Endothelial cell (in vitro differentiated cells): ENCODE measurements at regions not wholly inside any gene's neighbourhood (a gene's known extent, or its start where the extent isn't known, plus 50 kb on each side); places are given as distances from the start of the nearest gene placed in this dataset.

ENCODE experiments used
- DNase-seq: peaks from one replicate; pipeline ENCODE4 v3.0.0; 2021; ENCODE audit warnings: low spot score
- H3K27ac Mint-ChIP-seq: one replicate; pipeline ENCODE4 v1.8.0; 2021; ENCODE audit warnings: mixed read lengths, inconsistent platforms; ENCODE audit not compliant: unreplicated experiment
- H3K27me3 Mint-ChIP-seq: one replicate; pipeline ENCODE4 v1.8.0; 2021; ENCODE audit warnings: mild to moderate bottlenecking, moderate library complexity, mixed read lengths, inconsistent platforms; ENCODE audit not compliant: unreplicated experiment
- H3K36me3 Mint-ChIP-seq: one replicate; pipeline ENCODE4 v1.8.0; 2021; ENCODE audit warnings: mild to moderate bottlenecking, low read depth, mixed read lengths, inconsistent platforms; ENCODE audit not compliant: unreplicated experiment
- H3K4me1 Mint-ChIP-seq: one replicate; pipeline ENCODE4 v1.8.0; 2021; ENCODE audit warnings: mild to moderate bottlenecking, mixed read lengths, inconsistent platforms; ENCODE audit not compliant: unreplicated experiment
- H3K4me3 Mint-ChIP-seq: one replicate; pipeline ENCODE4 v1.8.0; 2021; ENCODE audit warnings: mild to moderate bottlenecking, mixed read lengths, inconsistent platforms; ENCODE audit not compliant: unreplicated experiment
- H3K9me3 Mint-ChIP-seq: one replicate; pipeline ENCODE4 v1.8.0; 2021; ENCODE audit warnings: mixed read lengths, inconsistent platforms; ENCODE audit not compliant: unreplicated experiment
- CTCF ChIP-seq: fragments of 200-600 bp; sonication (generic); IDR thresholded peaks from one replicate; pipeline ENCODE4 v1.5.0; 2021; ENCODE audit warnings: antibody characterized with exemption; ENCODE audit not compliant: unreplicated experiment

- H3K9me3 Mint-ChIP-seq, result no peaks in the 10 kb centered on the region
- no peaks in the 10 kb centered on the region for H3K4me1 Mint-ChIP-seq
- H3K36me3 Mint-ChIP-seq, result no peaks in the 10 kb centered on the region
- TF ChIP-seq CTCF, result no peak
- H3K4me3 Mint-ChIP-seq, result no peak overlapping the region
- H3K27ac Mint-ChIP-seq, result no peak overlapping the region
- H3K27me3 Mint-ChIP-seq, result no peaks in the 10 kb centered on the region
- DNase-seq, result no peak
These were observed 341.5 kb upstream of the ZP4 start for GRCh38 chr1:238232084-238232710.

GRCh38 chr1:238226810-238227209, 336.1 kb upstream of the ZP4 start:
- no peak for TF ChIP-seq CTCF
- Mint-ChIP-seq H3K4me3 (no peak overlapping the region), H3K36me3 (no peaks in the 10 kb centered on the region), H3K9me3 (no peaks in the 10 kb centered on the region), H3K4me1 (no peaks in the 10 kb centered on the region), H3K27ac (no peak overlapping the region), H3K27me3 (no peaks in the 10 kb centered on the region)
- no peak for DNase-seq

- no peak for TF ChIP-seq CTCF
- Mint-ChIP-seq H3K4me1 (no peaks in the 10 kb centered on the region), H3K27ac (no peak overlapping the region), H3K36me3 (no peaks in the 10 kb centered on the region), H3K27me3 (no peaks in the 10 kb centered on the region), H3K4me3 (no peak overlapping the region), H3K9me3 (no peaks in the 10 kb centered on the region)
- DNase-seq, result no peak
These were observed 332.4 kb upstream of the ZP4 start for GRCh38 chr1:238223076-238223640.

GRCh38 chr1:238221738-238222137, 331.0 kb upstream of the ZP4 start:
- no peaks in the 10 kb centered on the region for H3K9me3 Mint-ChIP-seq
- no peak overlapping the region for H3K4me3 Mint-ChIP-seq
- no peak for DNase-seq
- no peaks in the 10 kb centered on the region for H3K36me3 Mint-ChIP-seq
- H3K27ac Mint-ChIP-seq, result no peak overlapping the region
- H3K27me3 Mint-ChIP-seq, result no peaks in the 10 kb centered on the region
- H3K4me1 Mint-ChIP-seq, result no peaks in the 10 kb centered on the region
- TF ChIP-seq CTCF, result no peak

- no peaks in the 10 kb centered on the region for H3K4me1 Mint-ChIP-seq
- H3K4me3 Mint-ChIP-seq, result no peak overlapping the region
- TF ChIP-seq CTCF, result no peak
- no peaks in the 10 kb centered on the region for H3K27me3 Mint-ChIP-seq
- no peak for DNase-seq
- no peaks in the 10 kb centered on the region for H3K36me3 Mint-ChIP-seq
- H3K9me3 Mint-ChIP-seq, result peaks cover 10% of the 10 kb centered on the region
- H3K27ac Mint-ChIP-seq, result no peak overlapping the region
These were observed 323.7 kb upstream of the ZP4 start for GRCh38 chr1:238214449-238214848.
